PFSK-1 (cell line): ENCODE measurements at regions not wholly inside any gene's neighbourhood (a gene's known extent, or its start where the extent isn't known, plus 50 kb on each side); places are given as distances from the start of the nearest gene placed in this dataset.

ENCODE experiments used
- FOXP2 ChIP-seq: optimal IDR thresholded peaks from 2 replicates; pipeline ENCODE3; 2011; ENCODE audit warnings: borderline replicate concordance, control low read depth, inconsistent platforms; ENCODE audit not compliant: insufficient read depth; ENCODE audit errors: extremely low read length, extremely low read depth
- POLR2AphosphoS5 ChIP-seq: IDR thresholded peaks from 2 replicates; pipeline ENCODE4 v1.6.1; 2012; ENCODE audit warnings: low read depth, mild to moderate bottlenecking, control low read depth, low read length, moderate library complexity
- SIN3A ChIP-seq: IDR thresholded peaks from 2 replicates; pipeline ENCODE4 v1.6.1; 2012; ENCODE audit warnings: mild to moderate bottlenecking, low read length, moderate library complexity, borderline replicate concordance; ENCODE audit not compliant: insufficient read depth
- TAF1 ChIP-seq: IDR thresholded peaks from 2 replicates; pipeline ENCODE4 v1.6.1; 2012; ENCODE audit warnings: low read length, control low read depth, borderline replicate concordance; ENCODE audit not compliant: insufficient read depth
- TF ChIP-seq, protein P1 (sequence below), 2 experiments: IDR thresholded peaks; 2 replicates each; pipeline versions ENCODE4 v1.6.1 to v1.8.0; 2011 to 2012; ENCODE audit warnings: low read depth in 2 of 2, low read length in 2 of 2, control low read depth in 1 of 2, inconsistent platforms in 1 of 2, mild to moderate bottlenecking in 1 of 2, moderate library complexity in 1 of 2; ENCODE audit not compliant: insufficient read depth in 1 of 2

GRCh38 chr11:23097891-23098290, 237.6 kb upstream of the CCDC179 start:
- TF ChIP-seq SIN3A (no peak), POLR2AphosphoS5 (no peak), FOXP2 (no peak), TAF1 (no peak)
- TF ChIP-seq, protein P1, sequence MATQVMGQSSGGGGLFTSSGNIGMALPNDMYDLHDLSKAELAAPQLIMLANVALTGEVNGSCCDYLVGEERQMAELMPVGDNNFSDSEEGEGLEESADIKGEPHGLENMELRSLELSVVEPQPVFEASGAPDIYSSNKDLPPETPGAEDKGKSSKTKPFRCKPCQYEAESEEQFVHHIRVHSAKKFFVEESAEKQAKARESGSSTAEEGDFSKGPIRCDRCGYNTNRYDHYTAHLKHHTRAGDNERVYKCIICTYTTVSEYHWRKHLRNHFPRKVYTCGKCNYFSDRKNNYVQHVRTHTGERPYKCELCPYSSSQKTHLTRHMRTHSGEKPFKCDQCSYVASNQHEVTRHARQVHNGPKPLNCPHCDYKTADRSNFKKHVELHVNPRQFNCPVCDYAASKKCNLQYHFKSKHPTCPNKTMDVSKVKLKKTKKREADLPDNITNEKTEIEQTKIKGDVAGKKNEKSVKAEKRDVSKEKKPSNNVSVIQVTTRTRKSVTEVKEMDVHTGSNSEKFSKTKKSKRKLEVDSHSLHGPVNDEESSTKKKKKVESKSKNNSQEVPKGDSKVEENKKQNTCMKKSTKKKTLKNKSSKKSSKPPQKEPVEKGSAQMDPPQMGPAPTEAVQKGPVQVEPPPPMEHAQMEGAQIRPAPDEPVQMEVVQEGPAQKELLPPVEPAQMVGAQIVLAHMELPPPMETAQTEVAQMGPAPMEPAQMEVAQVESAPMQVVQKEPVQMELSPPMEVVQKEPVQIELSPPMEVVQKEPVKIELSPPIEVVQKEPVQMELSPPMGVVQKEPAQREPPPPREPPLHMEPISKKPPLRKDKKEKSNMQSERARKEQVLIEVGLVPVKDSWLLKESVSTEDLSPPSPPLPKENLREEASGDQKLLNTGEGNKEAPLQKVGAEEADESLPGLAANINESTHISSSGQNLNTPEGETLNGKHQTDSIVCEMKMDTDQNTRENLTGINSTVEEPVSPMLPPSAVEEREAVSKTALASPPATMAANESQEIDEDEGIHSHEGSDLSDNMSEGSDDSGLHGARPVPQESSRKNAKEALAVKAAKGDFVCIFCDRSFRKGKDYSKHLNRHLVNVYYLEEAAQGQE (IDR thresholded peaks at IDR 0.05; ENCODE audit: insufficient read depth in 1 of 2, low read depth in 2 of 2, low read length in 2 of 2) = no peak

DNA sequence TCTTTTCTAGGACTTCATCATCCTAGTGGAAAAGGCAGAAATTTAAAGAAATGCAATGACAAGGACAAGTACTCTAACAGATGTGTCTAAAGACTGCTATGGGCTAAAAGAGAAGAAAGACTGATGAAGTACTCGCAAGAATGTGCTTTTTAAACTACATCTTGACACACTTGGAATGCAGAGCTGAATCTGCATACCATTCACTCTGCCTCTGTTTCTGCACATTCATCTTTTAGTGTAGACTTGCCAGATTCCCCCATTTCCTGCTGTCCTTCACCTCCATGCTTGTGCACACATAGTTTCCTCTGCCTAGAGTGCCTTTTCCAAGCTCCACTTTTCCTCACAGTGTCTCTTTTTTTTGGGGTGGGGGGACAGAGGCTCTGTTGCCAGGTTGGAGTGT, 239.0 kb upstream of the CCDC179 start:
- TF ChIP-seq, protein P1 (IDR thresholded peaks at IDR 0.05; ENCODE audit: insufficient read depth in 1 of 2, low read depth in 2 of 2, low read length in 2 of 2) = no peak

DNA sequence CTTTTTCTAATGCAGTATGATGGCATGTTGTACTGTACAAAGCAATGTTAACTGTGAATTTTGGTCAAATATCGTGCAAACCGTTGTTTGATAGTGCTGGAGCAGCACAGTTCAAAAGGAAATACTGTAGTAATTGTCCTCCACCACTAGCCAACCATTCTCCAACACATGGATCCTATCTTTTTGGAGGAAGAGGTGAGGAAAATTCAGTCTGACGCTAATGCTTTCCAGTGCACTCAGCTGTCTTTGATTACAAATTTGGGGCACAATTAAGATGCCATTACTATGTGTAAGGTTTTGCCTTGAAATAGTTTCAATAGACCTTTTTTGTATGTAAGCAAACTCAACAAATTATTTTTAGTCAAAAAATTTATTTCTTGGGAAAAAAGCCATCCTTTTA, 240.5 kb upstream of the CCDC179 start:
- TF ChIP-seq, protein P1 (IDR thresholded peaks at IDR 0.05; ENCODE audit: insufficient read depth in 1 of 2, low read depth in 2 of 2, low read length in 2 of 2) = no peak

GRCh38 chr11:23103416-23103815, 243.1 kb upstream of the CCDC179 start:
- TF ChIP-seq TAF1 (no peak), POLR2AphosphoS5 (no peak), SIN3A (no peak), FOXP2 (no peak)
- TF ChIP-seq, protein P1 (IDR thresholded peaks at IDR 0.05; ENCODE audit: insufficient read depth in 1 of 2, low read depth in 2 of 2, low read length in 2 of 2) = no peak

DNA sequence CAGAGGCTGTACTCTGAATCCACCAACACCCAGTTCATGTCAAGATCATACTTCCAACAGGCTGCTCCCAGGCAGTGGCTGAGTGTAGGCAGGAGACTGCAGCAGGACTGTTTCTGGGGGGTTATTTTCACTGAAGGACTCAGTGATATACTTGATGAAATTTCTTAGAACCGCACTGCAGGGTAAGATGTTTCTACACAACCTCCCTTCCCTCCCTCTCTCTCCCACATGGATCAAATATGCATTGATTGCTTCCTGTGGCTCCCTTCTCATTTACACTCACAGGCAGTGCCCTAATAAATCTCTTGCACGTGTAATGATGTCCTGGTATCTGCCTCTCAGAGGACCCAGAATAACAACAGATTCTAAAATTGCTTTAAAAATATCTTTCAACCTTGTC, 251.3 kb upstream of the CCDC179 start:
- no peak for TF ChIP-seq TAF1
- no peak for TF ChIP-seq POLR2AphosphoS5
- TF ChIP-seq, protein P1 (IDR thresholded peaks at IDR 0.05; ENCODE audit: insufficient read depth in 1 of 2, low read depth in 2 of 2, low read length in 2 of 2) = no peak
- TF ChIP-seq SIN3A = no peak
- TF ChIP-seq FOXP2 = no peak
